ENCODE measurements at regions not wholly inside any gene's neighbourhood (a gene's known extent, or its start where the extent isn't known, plus 50 kb on each side); places are given as distances from the start of the nearest gene placed in this dataset.
A peak's percentile ranks its signal among the peaks of the same experiment; 100 is the strongest.

GRCh38 chr11:38423042-38423441 is 1825.0 kb upstream of the RAG2 start:
- Histone ChIP-seq H3K27ac (ENCODE audit: low read length) (no peak overlapping the region), H3K4me2 (ENCODE audit: low read length) (no peak overlapping the region), H3K9me3 (ENCODE audit: low read length) (no peaks in the 10 kb centered on the region), H3K36me3 (ENCODE audit: insufficient read depth, low read length) (no peaks in the 10 kb centered on the region), H3K27me3 (ENCODE audit: insufficient read depth, low read depth, low read length) (no peaks in the 10 kb centered on the region), H3K9me2 (ENCODE audit: insufficient read depth, low read length) (no peaks in the 10 kb centered on the region), H3K9ac (ENCODE audit: low read length) (no peak overlapping the region), H3F3A (ENCODE audit: insufficient read depth, low read length, poor library complexity, severe bottlenecking) (no peaks in the 10 kb centered on the region), H3K79me2 (replicated peaks; ENCODE audit: insufficient read depth, low read length) (no peaks in the 10 kb centered on the region), H4K20me1 (ENCODE audit: insufficient read depth) (no peaks in the 10 kb centered on the region), H3K4me3 (ENCODE audit: low read length) (no peak overlapping the region), H2AFZ (ENCODE audit: low read depth, low read length) (no peak overlapping the region)
- no peak for TF ChIP-seq REST (IDR thresholded peaks at IDR 0.05; ENCODE audit: borderline replicate concordance)
- no peak for TF ChIP-seq CTCF (IDR thresholded peaks at IDR 0.05; ENCODE audit: poor library complexity, severe bottlenecking)
- no peak for TF ChIP-seq RAD21 (conservative IDR thresholded peaks at IDR 0.05)
- TF ChIP-seq MXI1 (conservative IDR thresholded peaks at IDR 0.05; ENCODE audit: poor library complexity, severe bottlenecking), result no peak
- no peak for TF ChIP-seq SMC3 (conservative IDR thresholded peaks at IDR 0.05; ENCODE audit: poor library complexity)
- no peak for TF ChIP-seq TAF1 (IDR thresholded peaks at IDR 0.05; ENCODE audit: low read depth)
- TF ChIP-seq EP300 (conservative IDR thresholded peaks at IDR 0.05; ENCODE audit: poor library complexity, severe bottlenecking), result no peak
- no peak for TF ChIP-seq EZH2 (IDR thresholded peaks at IDR 0.05; ENCODE audit: borderline replicate concordance, insufficient read depth, low read length, poor library complexity, severe bottlenecking)
- no peak for TF ChIP-seq POLR2AphosphoS5 (IDR thresholded peaks at IDR 0.05)

GRCh38 chr11:38416141-38416540 is 1818.1 kb upstream of the RAG2 start:
- no peaks in the 10 kb centered on the region for H4K20me1 ChIP-seq (ENCODE audit: insufficient read depth)
- TF ChIP-seq POLR2AphosphoS5 (IDR thresholded peaks at IDR 0.05), result no peak
- no peak for TF ChIP-seq MXI1 (conservative IDR thresholded peaks at IDR 0.05; ENCODE audit: poor library complexity, severe bottlenecking)
- TF ChIP-seq RAD21 (conservative IDR thresholded peaks at IDR 0.05), result no peak
- TF ChIP-seq REST (IDR thresholded peaks at IDR 0.05; ENCODE audit: borderline replicate concordance), result no peak
- peak; percentile 23 for TF ChIP-seq EP300 (conservative IDR thresholded peaks at IDR 0.05; ENCODE audit: poor library complexity, severe bottlenecking)
- TF ChIP-seq CTCF (IDR thresholded peaks at IDR 0.05; ENCODE audit: poor library complexity, severe bottlenecking), result no peak
- no peak for TF ChIP-seq EZH2 (IDR thresholded peaks at IDR 0.05; ENCODE audit: borderline replicate concordance, insufficient read depth, low read length, poor library complexity, severe bottlenecking)
- H3K27me3 ChIP-seq (ENCODE audit: insufficient read depth, low read depth, low read length), result no peaks in the 10 kb centered on the region
- peak overlapping the region; percentile 40 for H3K4me3 ChIP-seq (ENCODE audit: low read length)
- no peaks in the 10 kb centered on the region for H3K36me3 ChIP-seq (ENCODE audit: insufficient read depth, low read length)
- no peaks in the 10 kb centered on the region for H3K9me3 ChIP-seq (ENCODE audit: low read length)
- no peaks in the 10 kb centered on the region for H3K9me2 ChIP-seq (ENCODE audit: insufficient read depth, low read length)
- H3K9ac ChIP-seq (ENCODE audit: low read length), result no peak overlapping the region
- H3K27ac ChIP-seq (ENCODE audit: low read length), result peak overlapping the region; percentile 72
- H2AFZ ChIP-seq (ENCODE audit: low read depth, low read length), result no peak overlapping the region
- peak overlapping the region; percentile 7 for H3K4me2 ChIP-seq (ENCODE audit: low read length)
- H3F3A ChIP-seq (ENCODE audit: insufficient read depth, low read length, poor library complexity, severe bottlenecking), result no peaks in the 10 kb centered on the region
- H3K79me2 ChIP-seq (replicated peaks; ENCODE audit: insufficient read depth, low read length), result no peaks in the 10 kb centered on the region
